ENCODE measurements at regions not wholly inside any gene's neighbourhood (a gene's known extent, or its start where the extent isn't known, plus 50 kb on each side); places are given as distances from the start of the nearest gene placed in this dataset.

DNA sequence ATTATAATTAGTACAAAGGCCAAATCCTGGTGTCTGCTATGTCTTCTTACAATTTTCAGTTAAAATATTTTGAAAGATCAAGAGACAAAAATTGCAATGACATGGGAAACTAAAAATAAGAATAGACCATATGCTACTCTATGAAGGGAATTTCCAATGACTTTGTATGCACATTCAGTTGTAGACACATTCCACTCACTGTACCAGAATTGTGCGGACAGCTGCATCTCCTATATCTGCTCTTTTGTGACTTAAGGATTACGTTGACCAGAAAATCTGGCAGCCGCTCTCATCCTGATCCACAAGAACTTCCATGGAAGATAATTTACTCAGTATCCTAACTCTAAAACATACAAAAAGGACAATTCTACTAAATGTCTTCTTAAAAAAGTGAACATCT, 493.9 kb upstream of the KCNMB2 start:
- H3K9me3 ChIP-seq = no peaks in the 10 kb centered on the region
- TF ChIP-seq POLR2AphosphoS5 (IDR thresholded peaks at IDR 0.05) (no peak), POLR2A (IDR thresholded peaks at IDR 0.05) (no peak), CTCF (IDR thresholded peaks at IDR 0.05 in 8 of 11, conservative IDR thresholded peaks at IDR 0.05 in 3 of 11) (no peak)
- no peak overlapping the region for H3K27ac ChIP-seq
- H3K36me3 ChIP-seq = no peaks in the 10 kb centered on the region
- H3K4me3 ChIP-seq = no peak overlapping the region
- no peaks in the 10 kb centered on the region for H3K27me3 ChIP-seq (replicated peaks in 1 of 7)
- 91 to 96% (median 94%) methylated on average over 3 of the region's 3 CpGs for WGBS, 5 donors
- DNase-seq = no peak
- H3K4me1 ChIP-seq = no peaks in the 10 kb centered on the region
- intact Hi-C loops (cut with DNase I; ENCODE audit: low total_unique reads) = no loop called here

GRCh38 chr3:178043084-178043483, 493.2 kb upstream of the KCNMB2 start:
- Histone ChIP-seq H3K27ac (no peak overlapping the region), H3K9me3 (no peaks in the 10 kb centered on the region), H3K4me1 (no peaks in the 10 kb centered on the region), H3K4me3 (no peak overlapping the region), H3K27me3 (replicated peaks in 1 of 7) (no peaks in the 10 kb centered on the region), H3K36me3 (no peaks in the 10 kb centered on the region)
- 67 to 86% (median 73%) methylated on average over 3 of the region's 3 CpGs for WGBS, 5 donors
- no peak for DNase-seq
- TF ChIP-seq CTCF (IDR thresholded peaks at IDR 0.05 in 8 of 11, conservative IDR thresholded peaks at IDR 0.05 in 3 of 11) = no peak
- TF ChIP-seq POLR2AphosphoS5 (IDR thresholded peaks at IDR 0.05) = no peak
- TF ChIP-seq POLR2A (IDR thresholded peaks at IDR 0.05) = no peak
- intact Hi-C loops (cut with DNase I; ENCODE audit: low total_unique reads) = no loop called here

DNA sequence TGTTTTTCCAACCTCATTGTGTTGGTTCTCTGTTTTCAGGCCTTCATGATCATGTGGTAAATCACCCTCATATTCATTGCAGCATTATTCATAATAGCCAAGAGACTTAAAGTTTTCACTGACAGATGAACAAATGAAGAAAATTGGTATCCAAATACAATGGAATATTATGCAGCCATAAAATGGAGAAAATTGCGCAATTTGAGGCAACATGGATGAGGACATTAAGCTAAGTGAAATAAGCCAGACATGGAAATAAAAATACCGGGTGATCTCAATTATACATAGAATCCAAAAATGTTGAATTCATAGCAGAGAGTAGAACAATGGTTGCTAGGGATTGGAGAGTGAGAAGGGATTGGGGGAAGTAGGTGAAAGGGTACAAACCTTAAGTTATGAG, 491.9 kb upstream of the KCNMB2 start:
- DNase-seq = no peak
- TF ChIP-seq CTCF (IDR thresholded peaks at IDR 0.05 in 8 of 11, conservative IDR thresholded peaks at IDR 0.05 in 3 of 11) (no peak), POLR2A (IDR thresholded peaks at IDR 0.05) (no peak), POLR2AphosphoS5 (IDR thresholded peaks at IDR 0.05) (no peak)
- H3K27me3 ChIP-seq (replicated peaks in 1 of 7) = no peaks in the 10 kb centered on the region
- no peak overlapping the region for H3K4me3 ChIP-seq
- WGBS, 5 donors = 93 to 99% (median 96%) methylated on average over 2 of the region's 2 CpGs
- H3K9me3 ChIP-seq = no peaks in the 10 kb centered on the region
- H3K36me3 ChIP-seq = no peaks in the 10 kb centered on the region
- intact Hi-C loops (cut with DNase I; ENCODE audit: low total_unique reads) = no loop called here
- H3K4me1 ChIP-seq = no peaks in the 10 kb centered on the region
- no peak overlapping the region for H3K27ac ChIP-seq

GRCh38 chr3:178047496-178047895, 488.7 kb upstream of the KCNMB2 start:
- WGBS, 5 donors = 84 to 92% (median 89%) methylated on average over 3 of the region's 3 CpGs
- H3K27ac ChIP-seq = no peak overlapping the region
- intact Hi-C loops (cut with DNase I; ENCODE audit: low total_unique reads) = no loop called here

More at GRCh38 chr3:178047496-178047895, 488.7 kb upstream of the KCNMB2 start:
- Histone ChIP-seq H3K9me3 (no peaks in the 10 kb centered on the region), H3K36me3 (no peaks in the 10 kb centered on the region), H3K4me1 (no peaks in the 10 kb centered on the region), H3K4me3 (no peak overlapping the region), H3K27me3 (replicated peaks in 1 of 7) (no peaks in the 10 kb centered on the region)
- no peak for DNase-seq
- TF ChIP-seq POLR2AphosphoS5 (IDR thresholded peaks at IDR 0.05) (no peak), POLR2A (IDR thresholded peaks at IDR 0.05) (no peak), CTCF (IDR thresholded peaks at IDR 0.05 in 8 of 11, conservative IDR thresholded peaks at IDR 0.05 in 3 of 11) (no peak)

Measured in spleen (tissue), 11 donors.